Renal cortex interstitium (tissue), 11 donors: ENCODE measurements at regions not wholly inside any gene's neighbourhood (a gene's known extent, or its start where the extent isn't known, plus 50 kb on each side); places are given as distances from the start of the nearest gene placed in this dataset.
A peak's percentile ranks its signal among the peaks of the same experiment; 100 is the strongest.
"Not testable (repeated sequence)": the region's sequence is repeated elsewhere in the genome, so short reads cannot be mapped to it uniquely, and the experiment has no call there.

Source experiments
- DNase-seq, 11 donors: peaks; one replicate each; pipeline ENCODE4 v3.0.0-alpha.2; 2013; ENCODE audit warnings: low read depth in 9 of 11, low spot score in 4 of 11; ENCODE audit errors: extremely low read depth in 1 of 11

DNA sequence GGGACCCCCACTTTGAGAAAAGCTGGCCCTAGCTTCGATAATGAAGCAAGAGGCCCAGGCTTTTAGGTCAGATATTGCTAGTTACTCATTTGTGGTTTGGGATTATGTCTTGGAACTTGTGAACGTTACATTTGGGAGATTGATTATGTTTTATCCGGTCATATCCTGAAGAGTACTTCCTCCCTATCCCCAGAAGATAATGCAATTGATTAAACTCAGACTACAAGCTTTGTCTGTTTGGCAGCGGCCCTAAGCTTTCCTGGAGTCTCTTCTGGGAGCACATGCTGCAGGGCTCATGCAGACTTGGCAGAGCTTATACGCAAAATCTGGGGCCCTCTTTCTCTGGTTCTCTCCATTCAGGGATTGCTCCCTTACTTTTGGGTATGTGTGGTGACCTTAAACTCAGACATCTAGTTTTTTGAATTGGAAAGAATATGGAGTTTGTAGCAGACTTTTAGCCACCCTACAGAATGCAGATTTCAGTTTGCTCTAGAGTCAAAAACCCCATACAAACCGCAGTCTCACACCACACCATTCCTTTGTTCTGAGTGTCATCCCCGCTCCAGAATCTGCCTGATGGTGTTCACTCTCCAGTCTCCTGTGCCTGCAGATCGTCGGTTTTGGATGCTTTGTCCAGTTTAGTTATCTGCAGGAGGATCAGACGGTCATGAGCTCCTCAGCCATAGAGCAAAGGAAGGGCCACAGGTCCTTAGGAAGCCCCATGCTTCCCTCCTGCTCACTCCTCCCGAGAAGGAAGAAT is 449.5 kb upstream of the TRPC7 start:
- DNase-seq, result no peak

DNA sequence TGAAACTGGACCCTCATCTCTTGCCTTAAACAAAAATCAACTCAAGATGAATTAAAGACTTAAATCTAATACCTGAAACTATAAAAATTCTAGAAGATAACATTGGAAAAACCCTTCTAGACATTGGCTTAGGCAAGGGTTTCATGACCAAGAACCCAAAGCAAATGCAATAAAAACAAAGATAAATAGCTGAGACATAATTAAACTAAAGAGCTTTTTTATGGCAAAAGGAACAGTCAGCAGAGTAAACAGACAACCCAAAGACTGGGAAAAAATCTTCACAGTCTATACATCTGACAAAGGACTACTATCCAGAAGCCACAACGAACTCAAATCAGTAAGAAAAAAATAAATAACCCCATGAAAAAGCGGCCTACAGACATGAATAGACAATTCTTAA is 446.9 kb upstream of the TRPC7 start:
- DNase-seq, result not testable (repeated sequence)

GRCh38 chr5:136811551-136811950 is 446.2 kb upstream of the TRPC7 start:
- no peak for DNase-seq

- no peak for DNase-seq
Observed at GRCh38 chr5:136811086-136811485, 445.7 kb upstream of the TRPC7 start.

- no peak for DNase-seq
Observed at GRCh38 chr5:136810261-136810801, 445.0 kb upstream of the TRPC7 start.

GRCh38 chr5:136809382-136809781 is 444.0 kb upstream of the TRPC7 start:
- DNase-seq, result no peak

DNA sequence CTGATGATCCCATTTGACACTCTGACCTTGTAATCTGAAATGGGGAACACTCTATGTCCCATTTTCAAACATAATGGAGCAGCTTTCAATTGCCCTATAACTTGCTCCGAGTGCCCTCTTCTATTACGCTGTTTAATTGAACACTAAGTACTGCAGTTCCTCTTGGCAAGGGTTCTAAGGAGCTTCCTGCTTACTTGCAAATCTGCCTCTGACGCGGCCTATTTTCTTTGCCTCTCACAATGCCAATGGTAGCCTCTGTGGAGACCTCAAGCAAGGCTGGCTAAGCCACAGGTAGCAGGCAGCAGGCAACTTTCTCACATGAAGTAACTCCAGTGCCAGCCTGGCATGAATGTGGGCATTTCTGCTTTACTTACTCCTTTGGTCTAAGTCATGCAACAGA is 443.4 kb upstream of the TRPC7 start:
- no peak for DNase-seq

- DNase-seq, result no peak
Observed at GRCh38 chr5:136805466-136805865, 440.1 kb upstream of the TRPC7 start.

- peak in 7 of 11 donors; percentile 1 to 17 (median 10) for DNase-seq
Observed at GRCh38 chr5:136802383-136802782, 437.0 kb upstream of the TRPC7 start.

- DNase-seq, result no peak
Observed at GRCh38 chr5:136799806-136800372, 434.5 kb upstream of the TRPC7 start.

- DNase-seq, result no peak
Observed at GRCh38 chr5:136793300-136793699, 428.0 kb upstream of the TRPC7 start.

- no peak for DNase-seq
Observed at GRCh38 chr5:136781464-136781863, 416.1 kb upstream of the TRPC7 start.

DNA sequence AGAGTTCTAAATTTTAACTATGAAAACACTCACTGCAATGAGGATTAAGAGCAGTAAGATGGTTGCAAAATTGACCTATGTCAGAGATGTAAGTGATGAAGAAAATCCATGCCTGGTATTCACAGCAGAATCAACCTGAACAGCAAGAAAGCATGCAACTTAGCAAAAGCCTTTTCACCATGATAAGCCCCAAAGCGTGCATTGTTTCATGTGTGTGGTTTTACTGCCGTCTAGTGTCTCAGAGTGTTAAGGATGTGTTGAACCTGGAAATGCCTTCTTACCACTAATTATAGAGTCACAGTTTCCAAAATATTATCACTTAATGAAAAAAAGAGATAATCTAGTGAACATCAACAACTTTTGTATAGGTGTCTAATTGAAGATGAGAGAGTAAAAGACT is 415.2 kb upstream of the TRPC7 start:
- no peak for DNase-seq

DNA sequence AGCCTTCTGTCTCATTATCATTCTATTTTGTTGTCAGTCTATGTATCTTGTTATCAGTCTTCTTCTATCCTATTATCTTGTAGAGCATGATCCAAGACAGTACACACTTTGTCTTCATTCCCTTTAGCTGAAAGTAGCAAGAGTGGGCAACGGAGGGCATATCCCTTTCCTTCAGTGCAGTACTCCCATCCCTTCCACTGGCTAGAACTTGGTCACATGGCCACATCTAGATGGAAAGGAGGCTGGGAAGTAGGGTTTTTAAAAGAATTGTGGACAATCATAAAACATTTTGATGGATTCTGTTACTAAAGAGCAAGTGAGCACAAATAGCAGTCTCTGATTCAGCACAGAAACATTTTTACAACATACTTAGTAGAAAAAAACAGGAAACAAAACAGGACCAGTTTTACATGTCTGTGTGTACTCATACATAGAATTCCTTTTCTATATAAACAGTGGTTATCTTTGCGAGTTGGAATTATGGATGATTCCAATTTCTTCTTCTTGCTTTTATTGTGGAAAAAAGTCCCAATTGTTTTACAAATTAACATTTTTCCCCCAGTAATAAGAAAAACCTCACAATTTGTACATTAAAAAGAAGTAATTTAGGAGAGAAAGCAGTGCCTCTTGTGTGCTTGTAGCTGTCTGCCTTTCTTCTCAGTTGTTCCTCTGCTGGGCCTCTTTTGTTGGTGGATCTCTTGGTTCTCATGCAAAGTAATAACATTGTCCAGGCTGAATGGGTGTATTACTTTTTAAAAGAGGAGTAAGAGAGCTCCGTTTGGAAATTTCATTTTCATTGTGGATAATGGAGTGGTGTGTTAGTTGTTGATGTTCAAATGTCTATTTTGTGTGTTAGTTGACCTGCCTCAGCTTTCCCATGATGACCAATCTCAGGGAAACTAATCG is 410.9 kb upstream of the TRPC7 start:
- no peak for DNase-seq

- no peak for DNase-seq
Observed at GRCh38 chr5:136772491-136772890, 407.1 kb upstream of the TRPC7 start.

- peak; percentile 33 to 75 (median 58) for DNase-seq
Observed at GRCh38 chr5:136769900-136770684, 404.7 kb upstream of the TRPC7 start.

- DNase-seq, result no peak
Observed at GRCh38 chr5:136769093-136769492, 403.7 kb upstream of the TRPC7 start.

DNA sequence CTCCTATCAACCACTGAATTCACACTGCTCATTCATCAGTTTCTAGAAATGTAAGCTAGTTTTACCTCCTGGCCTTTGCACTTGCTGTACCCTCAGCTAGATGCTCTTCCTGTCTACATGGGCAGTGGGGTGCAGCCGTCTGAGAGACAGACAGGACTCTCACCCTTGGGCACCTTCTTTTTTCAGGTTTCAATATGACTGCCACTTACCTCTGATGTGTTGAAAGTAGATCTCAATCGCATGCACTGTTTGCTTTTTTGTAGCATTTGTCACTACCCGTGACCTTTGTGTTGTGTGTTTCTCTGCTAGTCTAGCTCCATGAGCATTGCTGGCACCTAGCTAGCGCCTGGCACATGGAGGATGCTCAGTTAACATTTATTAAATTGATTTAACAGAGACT is 403.1 kb upstream of the TRPC7 start:
- no peak for DNase-seq

- DNase-seq, result no peak
Observed at GRCh38 chr5:136766456-136766855, 401.1 kb upstream of the TRPC7 start.
